GM12874 (cell line): ENCODE measurements at regions not wholly inside any gene's neighbourhood (a gene's known extent, or its start where the extent isn't known, plus 50 kb on each side); places are given as distances from the start of the nearest gene placed in this dataset.

ENCODE experiments used
- CTCF ChIP-seq: IDR thresholded peaks from 2 replicates; pipeline ENCODE4 v1.5.1; 2011; ENCODE audit warnings: low read depth, mild to moderate bottlenecking, control low read depth, low read length, moderate library complexity; ENCODE audit not compliant: insufficient read depth

GRCh38 chr13:50215399-50215798 is 200.2 kb downstream of the KCNRG start:
- no peak for TF ChIP-seq CTCF

GRCh38 chr13:50219743-50220142 is 204.5 kb downstream of the KCNRG start:
- no peak for TF ChIP-seq CTCF

- no peak for TF ChIP-seq CTCF
These were observed 205.7 kb downstream of the KCNRG start for GRCh38 chr13:50220938-50221337.

- no peak for TF ChIP-seq CTCF
These were observed 207.5 kb downstream of the KCNRG start for GRCh38 chr13:50222569-50223332.

GRCh38 chr13:50224534-50224933 is 209.3 kb downstream of the KCNRG start:
- no peak for TF ChIP-seq CTCF

- TF ChIP-seq CTCF = no peak
These were observed 210.2 kb downstream of the KCNRG start for GRCh38 chr13:50225193-50226155.

GRCh38 chr13:50226515-50227155 is 211.4 kb downstream of the KCNRG start:
- no peak for TF ChIP-seq CTCF
